GM12865 (cell line): ENCODE measurements at regions not wholly inside any gene's neighbourhood (a gene's known extent, or its start where the extent isn't known, plus 50 kb on each side); places are given as distances from the start of the nearest gene placed in this dataset.

Experiments used
- DNase-seq: peaks from one replicate; pipeline ENCODE4 v3.0.0; 2010; ENCODE audit warnings: low read depth
- H3K4me3 ChIP-seq: 2 replicates; pipeline ENCODE4 v1.5.1; 2011; ENCODE audit warnings: mild to moderate bottlenecking, low read depth, low read length, control low read depth
- CTCF ChIP-seq: IDR thresholded peaks from 2 replicates; pipeline ENCODE4 v1.5.1; 2011; ENCODE audit warnings: low read length, control low read depth, low read depth, inconsistent platforms; ENCODE audit not compliant: insufficient read depth; ENCODE audit errors: missing control alignments

- TF ChIP-seq CTCF = no peak
- H3K4me3 ChIP-seq = no peak overlapping the region
- no peak for DNase-seq
Observed at GRCh38 chr18:45280481-45281276, 334.6 kb upstream of the SLC14A2 start.

DNA sequence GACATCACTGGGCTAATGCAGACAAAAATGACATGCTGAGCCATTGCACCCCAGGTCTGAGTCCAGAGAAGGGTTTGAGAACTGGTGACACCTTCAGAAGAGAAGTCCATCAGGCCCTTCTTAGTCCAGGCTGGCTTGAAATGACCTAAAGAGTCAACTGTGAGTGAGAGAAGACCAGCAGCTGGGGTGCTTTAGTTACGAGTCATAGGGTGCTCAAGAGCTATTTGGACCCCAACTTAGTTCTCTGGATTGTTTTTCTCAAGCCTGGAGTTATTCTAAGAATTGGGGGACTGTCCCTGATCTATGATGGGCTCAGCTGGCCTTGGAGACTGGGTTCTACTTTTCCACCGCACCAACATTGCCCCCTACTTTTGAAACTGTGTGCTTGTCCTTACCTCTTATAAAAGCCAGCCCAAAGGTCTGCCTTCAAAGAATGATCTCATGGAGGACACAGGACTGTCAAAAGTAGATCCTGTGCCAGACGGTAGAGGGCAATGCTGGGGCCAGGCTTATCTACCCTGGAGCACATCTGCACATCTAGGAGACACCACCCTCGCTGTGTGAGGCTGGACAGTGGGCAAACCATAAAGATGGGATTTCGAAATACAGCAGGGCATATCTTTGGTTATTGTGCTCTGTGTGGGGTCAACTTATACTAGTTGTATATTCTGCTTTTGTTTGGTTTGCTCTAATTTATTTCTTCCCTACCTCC is 333.0 kb upstream of the SLC14A2 start:
- peak; percentile 5 for DNase-seq
- no peak for TF ChIP-seq CTCF
- no peak overlapping the region for H3K4me3 ChIP-seq

- TF ChIP-seq CTCF = no peak
- DNase-seq = no peak
- no peak overlapping the region for H3K4me3 ChIP-seq
Observed at GRCh38 chr18:45284174-45284573, 331.1 kb upstream of the SLC14A2 start.

DNA sequence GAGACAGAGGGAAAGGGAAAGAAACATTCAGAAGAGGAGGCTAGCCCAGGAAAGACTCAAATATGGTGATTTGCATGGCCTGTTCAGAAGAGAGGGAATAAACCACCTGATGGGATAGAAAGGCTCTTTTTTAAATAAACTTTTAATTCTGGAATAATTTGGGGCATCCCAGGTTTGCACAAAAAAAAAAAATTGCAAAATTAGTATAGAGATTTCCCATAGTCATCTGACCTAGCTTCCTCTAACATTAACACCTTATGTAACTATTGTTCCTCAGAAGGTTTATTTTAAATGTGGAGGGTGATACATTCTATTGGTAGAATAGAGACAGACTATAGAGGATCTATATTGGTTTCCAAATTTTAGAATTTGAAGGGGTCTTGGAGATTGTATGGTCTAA is 330.4 kb upstream of the SLC14A2 start:
- no peak for DNase-seq
- H3K4me3 ChIP-seq = no peak overlapping the region
- no peak for TF ChIP-seq CTCF

- no peak for DNase-seq
- H3K4me3 ChIP-seq = no peak overlapping the region
- TF ChIP-seq CTCF = no peak
Observed at GRCh38 chr18:45285251-45285650, 330.0 kb upstream of the SLC14A2 start.

DNA sequence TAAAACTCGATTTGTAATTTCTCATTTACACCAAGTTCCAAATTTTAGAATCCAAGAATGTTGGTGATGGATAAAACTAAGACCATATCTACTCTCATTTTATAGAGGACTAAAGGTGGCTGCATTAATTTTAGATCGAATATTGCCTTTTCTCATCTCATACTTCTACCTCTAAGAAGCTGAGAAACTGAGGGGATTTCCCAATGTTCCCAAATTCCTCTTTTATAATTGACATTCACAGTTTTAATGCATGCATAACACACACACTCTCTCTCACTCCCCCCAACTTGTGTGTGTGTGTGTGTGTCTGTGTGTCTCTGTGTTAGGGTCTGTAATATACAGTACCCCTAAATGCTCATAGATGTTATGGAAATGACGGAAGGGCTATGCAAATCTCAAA is 328.8 kb upstream of the SLC14A2 start:
- no peak overlapping the region for H3K4me3 ChIP-seq
- TF ChIP-seq CTCF = no peak
- DNase-seq = no peak
